Epidermal melanocyte (primary cell): ENCODE measurements at regions not wholly inside any gene's neighbourhood (a gene's known extent, or its start where the extent isn't known, plus 50 kb on each side); places are given as distances from the start of the nearest gene placed in this dataset.
"Not testable (repeated sequence)": the region's sequence is repeated elsewhere in the genome, so short reads cannot be mapped to it uniquely, and the experiment has no call there.

ENCODE experiments used
- DNase-seq: peaks from one replicate; pipeline ENCODE4 v3.0.0; 2011; ENCODE audit warnings: low spot score; ENCODE audit not compliant: insufficient read length

GRCh38 chr14:87253791-87254190 is 739.2 kb downstream of the GALC start:
- not testable (repeated sequence) for DNase-seq

- no peak for DNase-seq
Measured at GRCh38 chr14:87252103-87252502, 740.9 kb downstream of the GALC start.

- no peak for DNase-seq
Measured at GRCh38 chr14:87251011-87251410, 742.0 kb downstream of the GALC start.

GRCh38 chr14:87241018-87241768 is 751.8 kb downstream of the GALC start:
- DNase-seq = no peak

- not testable (repeated sequence) for DNase-seq
Measured at GRCh38 chr14:87240319-87240718, 752.7 kb downstream of the GALC start.

- no peak for DNase-seq
Measured at GRCh38 chr14:87233806-87234384, 759.1 kb downstream of the GALC start.

GRCh38 chr14:87233266-87233665 is 759.7 kb downstream of the GALC start:
- no peak for DNase-seq

GRCh38 chr14:87231336-87232026 is 761.5 kb downstream of the GALC start:
- no peak for DNase-seq

- DNase-seq = no peak
Measured at GRCh38 chr14:87230726-87231125, 762.3 kb downstream of the GALC start.

GRCh38 chr14:87229131-87229530 is 763.9 kb downstream of the GALC start:
- no peak for DNase-seq

GRCh38 chr14:87217023-87217422 is 776.0 kb downstream of the GALC start:
- DNase-seq = no peak

- no peak for DNase-seq
Measured at GRCh38 chr14:87214558-87214957, 778.4 kb downstream of the GALC start.

- DNase-seq = no peak
Measured at GRCh38 chr14:87207756-87208155, 785.2 kb downstream of the GALC start.

- DNase-seq = no peak
Measured at GRCh38 chr14:87205811-87206210, 787.2 kb downstream of the GALC start.

GRCh38 chr14:87203346-87203745 is 789.6 kb downstream of the GALC start:
- DNase-seq = no peak

- DNase-seq = no peak
Measured at GRCh38 chr14:87199381-87199780, 793.6 kb downstream of the GALC start.

GRCh38 chr14:87196436-87196835 is 796.5 kb downstream of the GALC start:
- DNase-seq = no peak

- no peak for DNase-seq
Measured at GRCh38 chr14:87187786-87188185, 805.2 kb downstream of the GALC start.

GRCh38 chr14:87186737-87187136 is 806.2 kb downstream of the GALC start:
- no peak for DNase-seq

- DNase-seq = no peak
Measured at GRCh38 chr14:87185961-87186560, 806.9 kb downstream of the GALC start.

- no peak for DNase-seq
Measured at GRCh38 chr14:87184180-87184579, 808.8 kb downstream of the GALC start.

GRCh38 chr14:87181288-87181687 is 811.7 kb downstream of the GALC start:
- no peak for DNase-seq
